ENCODE measurements at regions not wholly inside any gene's neighbourhood (a gene's known extent, or its start where the extent isn't known, plus 50 kb on each side); places are given as distances from the start of the nearest gene placed in this dataset.

DNA sequence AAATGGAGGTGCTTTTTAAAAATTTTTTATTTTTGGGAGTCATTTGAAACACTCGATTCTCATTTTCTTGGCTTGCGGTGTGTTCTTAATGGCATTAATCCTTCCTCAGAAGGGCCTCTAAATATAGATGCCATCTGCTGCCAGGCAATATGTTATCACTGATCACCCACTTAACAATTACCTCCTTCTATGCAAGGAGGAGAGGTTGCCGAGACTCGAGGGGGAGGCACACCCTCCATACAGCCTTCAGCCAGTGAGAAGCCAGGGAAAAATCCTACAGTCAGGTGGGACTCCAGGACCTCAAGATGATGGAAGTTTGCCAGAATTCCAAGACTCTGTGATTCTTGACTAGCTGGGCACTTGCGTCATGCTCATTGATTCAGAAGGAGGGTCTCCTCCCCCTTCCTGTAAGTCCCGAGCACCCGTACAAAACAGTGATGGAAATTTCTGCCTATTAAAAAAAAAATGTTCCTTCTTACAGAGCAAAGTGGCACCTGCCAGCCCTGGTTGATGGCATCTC, 574.5 kb downstream of the TYW1 start:
- no peak for ATAC-seq (ENCODE audit: low FRiP score in 2 of 2)
- Histone ChIP-seq H3K27me3 (no peaks in the 10 kb centered on the region), H3K4me1 (no peaks in the 10 kb centered on the region), H3K27ac (no peak overlapping the region), H3K4me3 (no peak overlapping the region), H3K9me3 (no peaks in the 10 kb centered on the region), H3K36me3 (no peaks in the 10 kb centered on the region)
- 52 to 66% methylated on average over 7 of the region's 7 CpGs for WGBS, 2 donors
- no peak for DNase-seq
- TF ChIP-seq POLR2A (IDR thresholded peaks at IDR 0.05), result no peak
- no peak for TF ChIP-seq EP300 (IDR thresholded peaks at IDR 0.05)
- TF ChIP-seq POLR2AphosphoS5 (IDR thresholded peaks at IDR 0.05), result no peak
- TF ChIP-seq, protein P1, sequence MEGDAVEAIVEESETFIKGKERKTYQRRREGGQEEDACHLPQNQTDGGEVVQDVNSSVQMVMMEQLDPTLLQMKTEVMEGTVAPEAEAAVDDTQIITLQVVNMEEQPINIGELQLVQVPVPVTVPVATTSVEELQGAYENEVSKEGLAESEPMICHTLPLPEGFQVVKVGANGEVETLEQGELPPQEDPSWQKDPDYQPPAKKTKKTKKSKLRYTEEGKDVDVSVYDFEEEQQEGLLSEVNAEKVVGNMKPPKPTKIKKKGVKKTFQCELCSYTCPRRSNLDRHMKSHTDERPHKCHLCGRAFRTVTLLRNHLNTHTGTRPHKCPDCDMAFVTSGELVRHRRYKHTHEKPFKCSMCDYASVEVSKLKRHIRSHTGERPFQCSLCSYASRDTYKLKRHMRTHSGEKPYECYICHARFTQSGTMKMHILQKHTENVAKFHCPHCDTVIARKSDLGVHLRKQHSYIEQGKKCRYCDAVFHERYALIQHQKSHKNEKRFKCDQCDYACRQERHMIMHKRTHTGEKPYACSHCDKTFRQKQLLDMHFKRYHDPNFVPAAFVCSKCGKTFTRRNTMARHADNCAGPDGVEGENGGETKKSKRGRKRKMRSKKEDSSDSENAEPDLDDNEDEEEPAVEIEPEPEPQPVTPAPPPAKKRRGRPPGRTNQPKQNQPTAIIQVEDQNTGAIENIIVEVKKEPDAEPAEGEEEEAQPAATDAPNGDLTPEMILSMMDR (IDR thresholded peaks at IDR 0.05), result no peak

DNA sequence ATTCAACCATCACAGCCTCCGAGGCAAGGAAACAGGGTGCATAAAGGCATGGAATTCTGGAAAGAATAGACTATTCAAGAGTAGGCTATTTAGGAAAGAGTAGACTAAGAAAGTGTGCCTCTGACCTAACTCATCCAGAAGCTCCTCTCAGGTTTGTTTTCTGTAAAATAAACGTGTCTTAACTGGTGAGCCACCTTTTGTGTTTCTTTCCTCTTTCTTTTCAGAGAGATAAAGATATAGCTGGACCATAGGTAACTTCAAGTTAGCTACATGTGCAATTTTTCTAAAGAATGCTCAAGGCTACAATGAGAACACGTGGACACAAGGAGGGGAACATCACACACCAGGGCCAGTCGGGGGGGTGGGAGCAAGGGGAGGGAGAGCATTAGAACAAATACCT, 577.0 kb downstream of the TYW1 start:
- Histone ChIP-seq H3K4me1 (no peaks in the 10 kb centered on the region), H3K27me3 (no peaks in the 10 kb centered on the region), H3K9me3 (no peaks in the 10 kb centered on the region), H3K4me3 (no peak overlapping the region), H3K27ac (no peak overlapping the region), H3K36me3 (no peaks in the 10 kb centered on the region)
- TF ChIP-seq EP300 (IDR thresholded peaks at IDR 0.05), result no peak
- TF ChIP-seq, protein P1 (IDR thresholded peaks at IDR 0.05), result no peak
- ATAC-seq (ENCODE audit: low FRiP score in 2 of 2), result no peak
- no peak for DNase-seq
- WGBS, 2 donors, result 82 to 89% methylated on average over 4 of the region's 4 CpGs

DNA sequence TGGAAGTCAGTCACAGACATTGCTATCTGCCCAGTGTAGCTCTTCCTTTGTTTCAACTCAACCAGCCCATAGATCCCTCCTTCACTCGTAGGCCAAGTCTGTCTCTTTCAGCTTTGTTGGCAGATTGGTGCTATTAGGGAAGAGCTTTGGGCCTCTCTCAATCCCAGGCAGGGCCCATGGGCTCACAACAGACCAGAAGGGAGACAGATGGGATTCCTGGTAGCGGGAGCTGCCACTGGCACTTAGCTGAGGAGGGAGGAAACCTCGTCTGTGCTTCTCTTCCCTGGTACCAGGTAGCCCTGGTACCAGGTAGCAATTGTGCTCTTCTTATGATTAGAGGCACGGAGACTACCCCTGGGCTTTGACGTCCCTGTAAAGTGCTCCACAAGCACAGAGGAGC, 592.0 kb downstream of the TYW1 start:
- DNase-seq (no peak), ATAC-seq (ENCODE audit: low FRiP score in 2 of 2) (no peak)
- Histone ChIP-seq H3K4me3 (no peak overlapping the region), H3K27ac (no peak overlapping the region), H3K36me3 (no peaks in the 10 kb centered on the region), H3K9me3 (peaks cover 5 to 25% (median 13%) of the 10 kb centered on the region in 4 donors), H3K4me1 (no peaks in the 10 kb centered on the region), H3K27me3 (no peaks in the 10 kb centered on the region)
- TF ChIP-seq EP300 (IDR thresholded peaks at IDR 0.05) (no peak), POLR2AphosphoS5 (IDR thresholded peaks at IDR 0.05) (no peak), POLR2A (IDR thresholded peaks at IDR 0.05) (no peak)
- TF ChIP-seq, protein P1 (IDR thresholded peaks at IDR 0.05), result no peak
- 81 to 89% methylated on average over 3 to 5 of the region's 5 CpGs for WGBS, 2 donors

DNA sequence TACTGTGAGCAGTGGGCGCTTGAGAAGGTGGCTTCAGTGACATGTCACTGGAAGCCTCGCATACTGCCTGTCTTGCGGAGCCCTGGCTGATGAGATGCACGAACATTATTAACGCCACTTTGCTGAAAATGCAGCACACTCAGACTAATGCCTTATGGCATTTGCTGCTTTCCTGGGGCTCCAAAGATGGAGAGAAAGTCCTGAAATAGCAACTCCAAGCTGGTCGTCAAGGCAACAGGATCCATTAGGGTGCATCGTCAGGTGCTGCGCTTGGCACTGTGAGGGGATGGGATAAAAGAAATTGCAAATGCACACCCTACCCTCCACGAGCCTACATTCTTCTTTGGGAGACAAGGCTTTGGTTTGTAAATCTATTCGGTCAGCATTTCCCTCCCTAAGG, 592.5 kb downstream of the TYW1 start:
- H3K27me3 ChIP-seq, result no peaks in the 10 kb centered on the region
- no peak overlapping the region for H3K4me3 ChIP-seq
- H3K36me3 ChIP-seq, result no peaks in the 10 kb centered on the region
- H3K4me1 ChIP-seq, result no peaks in the 10 kb centered on the region
- DNase-seq, result no peak
- ATAC-seq (ENCODE audit: low FRiP score in 2 of 2), result no peak
- TF ChIP-seq POLR2A (IDR thresholded peaks at IDR 0.05), result no peak
- no peak for TF ChIP-seq POLR2AphosphoS5 (IDR thresholded peaks at IDR 0.05)
- TF ChIP-seq, protein P1 (IDR thresholded peaks at IDR 0.05), result no peak
- no peak for TF ChIP-seq EP300 (IDR thresholded peaks at IDR 0.05)
- H3K9me3 ChIP-seq, result peaks cover 5 to 20% (median 13%) of the 10 kb centered on the region in 4 donors
- no peak overlapping the region for H3K27ac ChIP-seq
- WGBS, 2 donors, result 80 to 82% methylated on average over 10 of the region's 10 CpGs

DNA sequence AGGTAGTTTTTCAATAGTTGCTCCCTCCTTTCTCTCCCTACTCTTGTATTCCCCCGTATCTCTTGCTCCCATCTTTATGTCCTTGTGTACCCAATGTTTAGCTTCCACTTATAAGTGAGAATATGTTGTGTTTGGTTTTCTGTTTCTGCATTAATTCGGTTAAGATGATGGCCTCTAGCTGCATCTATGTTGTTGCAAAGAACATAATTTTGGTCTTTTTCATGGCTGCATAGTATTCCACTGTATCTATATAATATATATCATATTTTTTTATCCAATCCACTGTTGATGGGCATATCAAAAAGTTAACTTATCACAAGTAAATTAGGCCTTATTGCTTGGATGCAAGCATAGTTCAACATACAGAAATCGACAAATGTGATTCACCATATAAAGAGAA, 594.0 kb downstream of the TYW1 start:
- DNase-seq (no peak), ATAC-seq (ENCODE audit: low FRiP score in 2 of 2) (no peak)
- Histone ChIP-seq H3K4me1 (no peaks in the 10 kb centered on the region), H3K27me3 (no peaks in the 10 kb centered on the region), H3K36me3 (no peaks in the 10 kb centered on the region), H3K9me3 (peaks cover 5 to 20% (median 13%) of the 10 kb centered on the region in 4 donors), H3K27ac (no peak overlapping the region), H3K4me3 (no peak overlapping the region)
- no peak for TF ChIP-seq POLR2AphosphoS5 (IDR thresholded peaks at IDR 0.05)
- no peak for TF ChIP-seq POLR2A (IDR thresholded peaks at IDR 0.05)
- TF ChIP-seq, protein P1 (IDR thresholded peaks at IDR 0.05), result no peak
- no peak for TF ChIP-seq EP300 (IDR thresholded peaks at IDR 0.05)
- WGBS, 2 donors, result 76 to 86% methylated on average over 3 of the region's 3 CpGs
